SHP77 treated with DMSO at 0.1 percent for 48 hours (cell line): ENCODE measurements at regions not wholly inside any gene's neighbourhood (a gene's known extent, or its start where the extent isn't known, plus 50 kb on each side); places are given as distances from the start of the nearest gene placed in this dataset.
"Not testable (repeated sequence)": the region's sequence is repeated elsewhere in the genome, so short reads cannot be mapped to it uniquely, and the experiment has no call there.

Experiments
- DNase-seq: peaks from one replicate; lab custom pipeline; 2025; lab: John Stamatoyannopoulos, UW

- no peak for DNase-seq
Measured at GRCh38 chr3:162647321-162647720, 1150.7 kb downstream of the OTOL1 start.

GRCh38 chr3:162658003-162658402, 1161.4 kb downstream of the OTOL1 start:
- no peak for DNase-seq

GRCh38 chr3:162665684-162666391, 1169.2 kb downstream of the OTOL1 start:
- DNase-seq = no peak

GRCh38 chr3:162666835-162667234, 1170.2 kb downstream of the OTOL1 start:
- no peak for DNase-seq

- no peak for DNase-seq
Measured at GRCh38 chr3:162670181-162670580, 1173.6 kb downstream of the OTOL1 start.

GRCh38 chr3:162677475-162677874, 1180.9 kb downstream of the OTOL1 start:
- DNase-seq = no peak

GRCh38 chr3:162678941-162679340, 1182.3 kb downstream of the OTOL1 start:
- DNase-seq = no peak

- DNase-seq = no peak
Measured at GRCh38 chr3:162684260-162684659, 1187.7 kb downstream of the OTOL1 start.

GRCh38 chr3:162699291-162699690, 1202.7 kb downstream of the OTOL1 start:
- DNase-seq = no peak

GRCh38 chr3:162701211-162701610, 1204.6 kb downstream of the OTOL1 start:
- DNase-seq = no peak

- DNase-seq = no peak
Measured at GRCh38 chr3:162702768-162703385, 1206.3 kb downstream of the OTOL1 start.

- DNase-seq = no peak
Measured at GRCh38 chr3:162704238-162704637, 1207.6 kb downstream of the OTOL1 start.

- DNase-seq = no peak
Measured at GRCh38 chr3:162704799-162705385, 1208.3 kb downstream of the OTOL1 start.

- DNase-seq = not testable (repeated sequence)
Measured at GRCh38 chr3:162708394-162708793, 1211.8 kb downstream of the OTOL1 start.

GRCh38 chr3:162708942-162709706, 1212.5 kb downstream of the OTOL1 start:
- DNase-seq = not testable (repeated sequence)

GRCh38 chr3:162710332-162711112, 1213.9 kb downstream of the OTOL1 start:
- DNase-seq = no peak

GRCh38 chr3:162717074-162717473, 1220.5 kb downstream of the OTOL1 start:
- DNase-seq = not testable (repeated sequence)

GRCh38 chr3:162718697-162719096, 1222.1 kb downstream of the OTOL1 start:
- DNase-seq = no peak

- DNase-seq = no peak
Measured at GRCh38 chr3:162719684-162720341, 1223.2 kb downstream of the OTOL1 start.

- DNase-seq = no peak
Measured at GRCh38 chr3:162721736-162722135, 1225.1 kb downstream of the OTOL1 start.

GRCh38 chr3:162722337-162722736, 1225.7 kb downstream of the OTOL1 start:
- DNase-seq = no peak
